Astrocyte (in vitro differentiated cells and primary cell): ENCODE measurements at regions not wholly inside any gene's neighbourhood (a gene's known extent, or its start where the extent isn't known, plus 50 kb on each side); places are given as distances from the start of the nearest gene placed in this dataset.
A peak's percentile ranks its signal among the peaks of the same experiment; 100 is the strongest.
"Not testable (repeated sequence)": the region's sequence is repeated elsewhere in the genome, so short reads cannot be mapped to it uniquely, and the experiment has no call there.

Source experiments
- DNase-seq: peaks from one replicate; pipeline ENCODE4 v3.0.0-alpha.2; 2010; ENCODE audit warnings: low read depth
- FAIRE-seq: peaks from 2 replicates; lab custom pipeline; 2011; peaks lifted over from hg19 to GRCh38; lab: Jason Lieb, UNC
- H2AFZ ChIP-seq: 2 replicates; pipeline ENCODE4 v1.6.0; 2012; ENCODE audit warnings: low read depth, low read length, inconsistent platforms
- H3K27ac ChIP-seq: 2 replicates; pipeline ENCODE4 v1.5.1; 2011; ENCODE audit warnings: low read depth, low read length, inconsistent platforms
- H3K27me3 ChIP-seq: 2 replicates; pipeline ENCODE4 v1.6.0; 2011; ENCODE audit warnings: low read length, inconsistent platforms; ENCODE audit not compliant: insufficient read depth
- H3K36me3 ChIP-seq: 2 replicates; pipeline ENCODE4 v1.5.1; 2011; ENCODE audit warnings: low read length, inconsistent platforms; ENCODE audit not compliant: insufficient read depth
- H3K4me1 ChIP-seq: 2 replicates; pipeline ENCODE4 v1.5.1; 2011; ENCODE audit warnings: low read length, inconsistent platforms; ENCODE audit not compliant: insufficient read depth
- H3K4me2 ChIP-seq: 2 replicates; pipeline ENCODE4 v1.6.0; 2012; ENCODE audit warnings: low read length, inconsistent platforms
- H3K4me3 ChIP-seq: 2 replicates; pipeline ENCODE4 v1.5.1; 2011; ENCODE audit warnings: low read depth, mild to moderate bottlenecking, low read length, inconsistent platforms; ENCODE audit not compliant: insufficient read depth
- H3K79me2 ChIP-seq: 2 replicates; pipeline ENCODE4 v1.6.0; 2012; ENCODE audit warnings: mild to moderate bottlenecking, low read length, inconsistent platforms; ENCODE audit not compliant: insufficient read depth
- H3K9ac ChIP-seq: 2 replicates; pipeline ENCODE4 v1.6.0; 2012; ENCODE audit warnings: mild to moderate bottlenecking, low read length, inconsistent platforms
- H3K9me3 ChIP-seq: 2 replicates; pipeline ENCODE4 v1.5.1; 2012; ENCODE audit warnings: low read depth, mild to moderate bottlenecking, low read length, inconsistent platforms; ENCODE audit not compliant: insufficient read depth
- H4K20me1 ChIP-seq: 2 replicates; pipeline ENCODE4 v1.6.0; 2012; ENCODE audit warnings: low read length, inconsistent platforms; ENCODE audit not compliant: insufficient read depth
- H3K27ac Mint-ChIP-seq: one replicate; pipeline ENCODE4 v1.8.0; 2021; ENCODE audit warnings: mild to moderate bottlenecking, mixed read lengths; ENCODE audit not compliant: unreplicated experiment
- H3K27me3 Mint-ChIP-seq: one replicate; pipeline ENCODE4 v1.8.0; 2021; ENCODE audit warnings: low read depth, mixed read lengths; ENCODE audit not compliant: unreplicated experiment
- H3K36me3 Mint-ChIP-seq: one replicate; pipeline ENCODE4 v1.8.0; 2021; ENCODE audit warnings: low read depth, mixed read lengths; ENCODE audit not compliant: unreplicated experiment
- H3K4me1 Mint-ChIP-seq: one replicate; pipeline ENCODE4 v1.8.0; 2021; ENCODE audit warnings: low read depth, mixed read lengths; ENCODE audit not compliant: unreplicated experiment
- H3K4me3 Mint-ChIP-seq: one replicate; pipeline ENCODE4 v1.8.0; 2021; ENCODE audit warnings: mild to moderate bottlenecking, moderate library complexity, mixed read lengths; ENCODE audit not compliant: unreplicated experiment
- H3K9me3 Mint-ChIP-seq: one replicate; pipeline ENCODE4 v1.8.0; 2021; ENCODE audit warnings: mild to moderate bottlenecking, mixed read lengths; ENCODE audit not compliant: unreplicated experiment
- CTCF ChIP-seq: IDR thresholded peaks from 2 replicates; pipeline ENCODE4 v1.5.1; 2011; ENCODE audit warnings: low read depth, mild to moderate bottlenecking, inconsistent platforms, low read length, moderate library complexity; ENCODE audit not compliant: insufficient read depth
- EZH2 ChIP-seq: IDR thresholded peaks from 2 replicates; pipeline ENCODE4 v1.6.1; 2012; ENCODE audit warnings: mild to moderate bottlenecking, low read length, inconsistent platforms; ENCODE audit not compliant: insufficient read depth

- TF ChIP-seq CTCF (no peak), EZH2 (no peak)
- Mint-ChIP-seq H3K9me3 (no peaks in the 10 kb centered on the region), H3K27me3 (no peaks in the 10 kb centered on the region), H3K4me3 (no peak overlapping the region), H3K27ac (peak overlapping the region; percentile 79), H3K4me1 (peaks cover 27% of the 10 kb centered on the region), H3K36me3 (no peaks in the 10 kb centered on the region)
- peak overlapping the region; percentile 59 for H2AFZ ChIP-seq
- peak overlapping the region; percentile 66 for H3K4me2 ChIP-seq
- no peak overlapping the region for H3K9ac ChIP-seq
- FAIRE-seq = no peak
- no peaks in the 10 kb centered on the region for H3K27me3 ChIP-seq
- peak; percentile 24 for DNase-seq
- H4K20me1 ChIP-seq = no peaks in the 10 kb centered on the region
- no peak overlapping the region for H3K4me3 ChIP-seq
- H3K79me2 ChIP-seq = no peaks in the 10 kb centered on the region
- no peaks in the 10 kb centered on the region for H3K9me3 ChIP-seq
- H3K36me3 ChIP-seq = no peaks in the 10 kb centered on the region
- peak overlapping the region; percentile 50 for H3K27ac ChIP-seq
- H3K4me1 ChIP-seq = peaks cover 26% of the 10 kb centered on the region
These were observed 181.6 kb upstream of the MAP1B start for GRCh38 chr5:71925608-71926091.

- no peak overlapping the region for H3K27ac ChIP-seq
- Mint-ChIP-seq H3K27me3 (no peaks in the 10 kb centered on the region), H3K27ac (no peak overlapping the region), H3K9me3 (no peaks in the 10 kb centered on the region), H3K36me3 (no peaks in the 10 kb centered on the region), H3K4me1 (peaks cover 28% of the 10 kb centered on the region), H3K4me3 (no peak overlapping the region)
- no peak for FAIRE-seq
- H3K4me2 ChIP-seq = no peak overlapping the region
- H3K36me3 ChIP-seq = no peaks in the 10 kb centered on the region
- DNase-seq = no peak
- H2AFZ ChIP-seq = no peak overlapping the region
- H3K9ac ChIP-seq = no peak overlapping the region
- H4K20me1 ChIP-seq = no peaks in the 10 kb centered on the region
- no peaks in the 10 kb centered on the region for H3K79me2 ChIP-seq
- peaks cover 38% of the 10 kb centered on the region for H3K4me1 ChIP-seq
- H3K27me3 ChIP-seq = no peaks in the 10 kb centered on the region
- no peak overlapping the region for H3K4me3 ChIP-seq
- no peaks in the 10 kb centered on the region for H3K9me3 ChIP-seq
- TF ChIP-seq CTCF = no peak
- no peak for TF ChIP-seq EZH2
These were observed 178.3 kb upstream of the MAP1B start for GRCh38 chr5:71929003-71929402.

GRCh38 chr5:71930554-71930953, 176.7 kb upstream of the MAP1B start:
- H2AFZ ChIP-seq, H3K9me3 ChIP-seq, H3K27me3 Mint-ChIP-seq, FAIRE-seq, H3K9me3 Mint-ChIP-seq, H3K36me3 Mint-ChIP-seq, H3K79me2 ChIP-seq, H3K4me2 ChIP-seq, H3K9ac ChIP-seq, H3K36me3 ChIP-seq, H4K20me1 ChIP-seq, H3K27ac ChIP-seq, H3K4me3 Mint-ChIP-seq, H3K27me3 ChIP-seq, H3K27ac Mint-ChIP-seq, H3K4me3 ChIP-seq, DNase-seq: not testable (repeated sequence)
- H3K4me1 ChIP-seq = peaks cover 24% of the 10 kb centered on the region
- H3K4me1 Mint-ChIP-seq = peaks cover 13% of the 10 kb centered on the region
